DMS153 (cell line): ENCODE measurements at regions not wholly inside any gene's neighbourhood (a gene's known extent, or its start where the extent isn't known, plus 50 kb on each side); places are given as distances from the start of the nearest gene placed in this dataset.

ENCODE experiments used
- DNase-seq: peaks from one replicate; lab custom pipeline; 2025; lab: John Stamatoyannopoulos, UW

DNA sequence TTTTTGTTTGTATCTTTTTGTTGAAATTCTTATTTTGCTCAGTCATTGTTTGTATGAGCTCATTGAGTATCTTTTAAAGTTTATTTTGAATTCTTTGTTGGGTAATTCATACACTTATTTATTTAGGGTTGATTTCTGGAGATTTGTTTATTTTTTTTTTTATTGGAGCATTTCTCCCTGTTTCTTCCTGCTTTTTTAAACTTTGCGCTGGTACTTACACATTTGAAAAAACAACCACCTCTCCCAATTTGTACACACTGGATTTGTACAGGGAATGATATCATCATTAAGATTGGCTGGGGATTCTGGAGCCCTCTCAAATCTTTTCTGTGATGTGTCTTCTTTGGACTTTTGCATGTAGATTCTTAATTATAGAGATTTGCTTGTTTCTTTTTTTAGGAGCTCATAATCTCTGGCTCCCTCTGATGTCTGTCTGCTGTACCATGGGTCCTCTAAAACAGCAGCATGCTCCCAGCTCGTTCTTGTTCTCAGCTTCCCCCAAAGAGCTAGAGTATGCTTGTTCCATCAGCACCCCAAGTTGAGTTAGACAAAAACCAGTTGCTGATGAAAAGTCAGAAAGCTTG lies 310.7 kb downstream of the DUSP10 start:
- peak; percentile 12 for DNase-seq

DNA sequence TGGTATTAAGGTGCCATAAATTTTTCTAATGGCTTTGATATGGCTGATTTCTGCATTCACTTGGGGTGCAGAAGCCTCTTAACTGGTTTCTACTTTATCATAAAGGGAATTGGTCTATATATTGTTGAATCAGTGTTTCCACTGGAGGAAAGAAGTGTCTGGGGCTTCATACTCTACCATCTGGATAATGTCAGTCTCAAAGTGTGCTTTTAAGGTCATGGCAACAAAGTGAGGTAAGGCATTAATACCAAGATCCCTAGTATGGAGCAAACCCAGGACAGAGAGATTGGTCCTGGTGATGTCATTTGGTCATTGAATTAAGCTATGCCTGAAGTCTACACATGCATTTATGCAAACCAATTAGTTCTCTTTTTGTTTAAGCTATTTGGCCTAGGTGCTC lies 309.9 kb downstream of the DUSP10 start:
- no peak for DNase-seq

DNA sequence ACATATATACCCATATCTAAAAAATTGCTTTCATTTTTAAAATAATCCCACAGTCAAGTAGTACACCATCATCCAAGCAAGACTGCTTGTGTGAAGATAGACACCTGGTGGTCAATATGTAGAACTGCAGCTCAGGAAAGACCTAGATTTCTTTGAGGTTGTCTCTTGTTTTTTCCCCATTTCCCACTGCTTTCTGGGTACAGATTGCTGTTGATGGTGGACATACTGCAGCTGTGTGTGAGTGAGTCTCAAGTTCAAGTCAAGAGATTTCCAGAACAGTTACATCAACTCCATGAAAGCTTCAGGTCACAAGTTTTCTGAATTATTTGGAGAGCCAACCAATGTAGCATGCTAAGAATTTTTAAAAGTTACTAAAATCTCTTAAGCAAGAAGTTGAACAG lies 306.4 kb downstream of the DUSP10 start:
- peak; percentile 65 for DNase-seq

DNA sequence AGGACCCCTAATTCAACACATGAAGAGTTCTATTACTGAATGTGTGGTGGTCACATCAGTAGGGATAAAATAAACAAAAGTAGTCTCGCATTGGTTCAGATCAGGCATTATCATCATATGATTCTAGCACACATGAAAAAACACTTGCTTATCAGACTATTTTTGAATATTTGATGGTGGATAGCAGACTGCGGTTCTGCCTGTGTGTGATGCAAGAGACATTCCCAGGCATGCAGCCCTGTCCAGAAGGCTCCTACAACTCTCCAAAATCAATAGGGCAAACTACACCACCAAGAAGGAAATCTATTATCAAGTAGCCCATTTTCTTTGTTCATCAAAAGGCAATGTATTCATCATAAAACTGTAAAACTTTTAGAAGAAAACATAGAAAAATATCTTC lies 304.7 kb downstream of the DUSP10 start:
- no peak for DNase-seq

DNA sequence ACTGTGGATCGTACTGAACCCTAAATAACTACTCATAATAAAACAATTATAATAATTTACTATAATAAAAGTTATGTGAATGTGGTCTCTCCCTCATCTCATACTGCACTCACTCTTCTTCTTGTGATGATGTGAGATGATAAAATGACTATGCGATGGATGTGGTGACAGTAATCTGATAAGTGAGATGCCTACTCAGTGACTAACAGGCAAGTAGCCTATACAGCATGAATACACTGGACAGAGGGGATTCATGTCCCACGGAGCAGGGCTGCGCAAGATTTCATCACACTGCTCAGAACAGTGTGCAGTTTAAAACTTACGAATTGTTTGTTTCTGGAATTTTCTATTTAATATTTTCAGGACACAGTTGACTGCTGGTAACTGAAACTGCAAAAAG lies 304.0 kb downstream of the DUSP10 start:
- DNase-seq = no peak

DNA sequence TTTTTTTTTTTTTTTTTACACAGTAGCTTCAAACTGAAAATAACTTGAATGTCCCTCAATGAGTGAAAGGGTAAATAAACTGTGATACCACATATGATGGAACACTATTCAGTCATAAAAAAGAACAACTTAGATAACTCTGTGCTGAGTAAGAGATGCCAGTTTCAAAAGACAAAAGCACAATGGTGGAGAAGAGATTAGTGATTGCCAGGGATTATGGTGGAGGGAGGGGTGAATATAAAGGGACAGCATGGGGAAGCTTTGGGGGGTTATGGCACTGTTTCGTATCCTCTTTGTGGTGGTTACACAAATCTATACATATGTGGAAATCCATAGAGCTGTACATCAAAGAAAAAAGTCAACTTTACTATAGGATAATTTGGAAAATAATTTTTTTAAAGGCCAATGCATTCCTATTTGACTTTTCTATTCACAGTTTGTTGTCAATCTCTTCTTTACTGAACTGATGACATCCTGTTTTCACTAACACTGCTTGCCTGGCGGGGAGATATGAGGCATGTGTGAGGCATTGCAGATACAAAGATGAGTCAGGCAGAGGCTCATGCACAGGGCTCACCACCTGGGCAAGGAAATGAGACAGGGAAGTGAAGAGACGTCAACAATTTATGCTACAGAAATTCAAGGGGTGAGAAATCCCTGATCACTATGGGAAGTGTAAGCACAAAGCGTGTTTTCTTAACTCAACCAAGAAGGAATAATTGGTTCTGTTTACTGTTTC lies 302.7 kb downstream of the DUSP10 start:
- no peak for DNase-seq

DNA sequence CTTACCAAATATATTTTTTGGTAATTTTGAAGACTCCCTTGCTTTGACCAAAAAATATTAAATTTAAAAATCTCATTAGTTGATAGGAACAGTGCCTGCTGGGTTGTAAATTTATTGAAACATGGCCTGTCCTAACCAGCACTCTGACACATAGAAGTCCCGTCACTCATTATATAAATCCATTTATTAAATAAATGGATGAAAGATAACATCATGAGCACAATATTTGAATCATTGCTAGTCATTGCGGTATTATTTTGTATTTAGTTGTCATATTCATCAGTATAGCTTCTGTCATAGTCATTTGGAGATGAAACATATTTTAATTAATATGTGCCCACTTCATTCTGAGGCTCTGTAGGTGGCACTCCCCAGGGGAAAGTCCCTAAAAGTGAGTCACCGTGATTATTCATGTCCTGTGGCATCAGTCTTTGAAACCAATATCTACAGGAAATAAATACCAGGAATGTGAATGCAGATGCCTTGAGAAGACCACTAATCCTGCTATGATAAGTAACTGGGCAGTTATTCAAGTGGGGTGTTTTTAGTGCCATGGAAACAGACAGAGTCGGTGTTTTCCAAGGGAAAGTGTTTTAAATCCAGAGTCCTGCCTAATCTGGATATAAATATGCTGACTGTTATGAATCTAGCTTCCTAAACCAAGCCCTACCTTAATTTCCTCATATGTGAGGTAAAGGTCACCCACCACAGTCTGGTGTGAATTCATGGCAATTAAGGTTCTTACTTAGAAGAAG lies 302.0 kb downstream of the DUSP10 start:
- no peak for DNase-seq

DNA sequence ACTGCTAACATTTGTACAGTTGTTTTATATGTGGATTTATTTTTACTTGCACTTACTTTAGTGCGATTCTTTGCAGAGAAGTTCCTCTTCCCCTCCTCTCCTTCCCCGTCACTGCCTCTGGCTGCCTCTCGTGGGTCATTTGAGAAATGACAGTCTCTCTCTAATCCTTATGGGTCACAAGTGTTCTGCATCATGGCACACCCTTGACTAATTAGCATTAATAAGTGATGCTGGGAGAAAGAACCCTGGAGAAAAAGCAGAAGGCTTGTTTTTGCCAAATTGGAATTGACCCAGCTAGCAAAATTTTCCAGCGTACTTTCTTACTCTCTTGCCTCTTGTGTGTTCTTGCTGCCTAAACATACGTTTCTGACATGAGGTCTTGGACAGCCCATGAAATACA lies 301.2 kb downstream of the DUSP10 start:
- DNase-seq = no peak

DNA sequence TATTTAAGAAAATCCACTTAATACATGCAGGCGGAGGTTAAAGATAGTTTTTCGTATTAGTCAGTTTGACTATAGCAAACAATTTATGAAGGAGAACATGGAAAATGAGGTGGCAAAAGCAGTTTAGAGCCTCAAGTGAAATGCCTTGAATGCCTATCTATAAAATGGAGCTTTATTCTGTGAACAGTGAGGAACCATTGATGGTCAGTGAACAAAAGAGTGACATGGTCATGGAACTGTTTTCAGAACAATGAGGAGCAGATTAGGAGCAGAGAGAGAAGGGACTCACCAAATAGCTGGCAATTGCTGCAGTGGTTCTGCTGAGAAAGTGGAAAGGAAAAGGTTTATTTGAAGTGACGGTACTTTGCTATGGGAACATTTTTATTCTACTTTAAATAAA lies 299.8 kb downstream of the DUSP10 start:
- no peak for DNase-seq

DNA sequence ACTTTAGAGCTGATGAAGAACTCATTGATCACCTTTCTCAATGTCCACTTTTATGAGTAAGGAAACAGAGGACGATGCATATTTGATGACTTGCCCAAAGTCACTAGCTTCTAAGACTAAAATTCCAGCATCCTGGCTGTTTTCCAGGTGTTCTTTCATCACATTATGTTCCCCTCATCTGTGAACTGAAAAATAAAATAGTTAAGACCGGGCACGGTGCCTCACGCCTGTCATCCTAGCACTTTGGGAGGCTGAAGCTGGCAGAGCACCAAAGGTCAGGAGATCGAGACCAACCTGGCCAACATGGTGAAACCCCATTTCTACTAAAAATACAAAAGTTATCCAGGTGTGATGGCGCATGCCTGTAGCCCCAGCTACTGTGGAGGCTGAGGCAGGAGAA lies 297.5 kb downstream of the DUSP10 start:
- no peak for DNase-seq

DNA sequence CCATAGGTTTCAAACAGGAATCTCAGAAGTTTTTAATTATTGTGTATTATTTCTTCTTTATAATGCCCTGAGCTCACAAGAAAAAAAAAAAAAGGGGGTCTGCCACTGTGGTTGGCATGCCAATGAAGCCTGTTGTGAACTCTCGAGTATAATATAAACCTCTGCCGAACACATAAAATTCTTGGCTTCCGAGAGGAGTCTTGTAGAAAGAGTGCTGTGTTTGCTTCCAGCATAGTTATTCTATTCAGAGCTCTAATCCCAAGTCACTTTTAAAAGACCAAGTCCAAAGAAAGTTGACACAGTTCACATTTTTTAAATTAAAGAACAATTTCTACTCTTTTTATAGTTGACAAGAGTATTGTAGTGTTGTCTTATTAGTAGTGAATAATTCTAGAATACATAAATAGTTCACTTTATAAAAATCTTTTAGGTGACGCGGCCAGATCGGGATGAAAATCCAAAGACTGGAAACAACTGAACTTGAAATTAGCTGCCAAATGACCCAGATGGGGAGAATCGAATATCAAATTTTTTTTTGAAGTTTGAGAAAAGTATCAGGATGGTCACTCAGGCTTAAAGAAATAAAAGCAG lies 293.2 kb downstream of the DUSP10 start:
- no peak for DNase-seq

DNA sequence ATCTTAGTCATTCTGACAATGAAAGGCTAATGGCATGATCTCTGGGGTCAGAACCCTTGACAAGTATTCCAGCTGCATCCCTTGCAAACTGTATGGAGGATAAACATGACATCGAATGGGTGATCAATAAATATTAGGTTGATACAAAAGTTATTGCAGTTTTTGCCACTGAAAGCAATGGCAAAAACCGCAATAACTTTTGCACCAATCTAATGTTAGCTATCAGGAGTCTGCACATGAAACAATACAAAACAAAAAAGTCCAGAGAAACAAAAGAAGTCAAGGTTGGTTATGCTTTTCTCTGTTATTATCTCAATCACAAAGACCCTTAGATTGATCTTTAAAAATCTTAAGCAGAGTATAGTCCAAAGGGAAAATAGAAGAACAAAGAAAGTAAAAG lies 292.7 kb downstream of the DUSP10 start:
- no peak for DNase-seq

DNA sequence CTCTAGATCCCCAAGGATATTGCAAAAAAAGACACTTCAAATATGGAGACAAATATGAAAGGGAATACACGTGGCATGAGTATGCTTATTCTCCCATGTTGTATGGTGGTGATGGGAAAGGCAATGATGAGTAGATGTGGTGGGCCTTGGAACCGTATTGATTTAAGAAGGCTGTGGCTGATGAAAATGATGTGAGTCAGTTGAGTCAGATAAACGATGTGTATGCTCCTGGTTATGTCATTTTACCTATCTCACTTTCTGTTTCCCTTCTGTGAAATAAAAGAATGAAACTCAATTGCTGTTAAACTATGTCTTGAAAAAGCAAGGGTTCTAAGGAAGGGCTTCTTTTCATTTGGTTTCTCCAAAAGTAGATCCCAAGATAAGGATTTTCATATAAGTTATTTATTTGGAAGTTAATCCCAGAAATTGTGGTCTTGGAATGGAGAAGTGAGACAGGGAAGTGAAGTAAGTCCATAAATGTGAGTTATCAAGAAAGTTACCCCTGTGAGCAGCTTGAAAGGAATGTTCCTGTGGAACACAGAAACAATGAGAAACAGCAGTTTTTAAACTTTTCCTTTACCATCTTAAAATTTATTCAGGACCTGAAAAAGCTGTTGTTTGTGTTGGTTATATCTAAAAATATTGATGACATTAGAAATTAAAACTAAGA lies 292.0 kb downstream of the DUSP10 start:
- DNase-seq = no peak

DNA sequence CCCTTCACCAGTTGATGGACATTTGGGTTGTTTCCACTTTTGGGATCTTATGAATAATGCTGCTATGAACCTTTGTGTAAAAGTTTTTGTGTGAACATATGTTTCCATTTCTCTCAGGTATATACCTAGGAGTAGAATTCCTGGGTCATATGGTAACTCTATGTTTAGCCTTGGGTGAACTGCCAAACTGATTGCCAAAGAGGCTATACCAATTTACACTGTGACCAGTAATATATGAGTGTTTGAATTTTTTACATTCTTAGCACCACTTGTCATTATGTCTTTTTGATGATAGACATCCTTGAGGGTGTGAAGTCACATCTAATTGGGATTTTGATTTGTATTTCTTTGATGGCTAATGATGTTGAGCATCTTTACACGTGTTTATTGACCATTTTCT lies 290.1 kb downstream of the DUSP10 start:
- DNase-seq = no peak

DNA sequence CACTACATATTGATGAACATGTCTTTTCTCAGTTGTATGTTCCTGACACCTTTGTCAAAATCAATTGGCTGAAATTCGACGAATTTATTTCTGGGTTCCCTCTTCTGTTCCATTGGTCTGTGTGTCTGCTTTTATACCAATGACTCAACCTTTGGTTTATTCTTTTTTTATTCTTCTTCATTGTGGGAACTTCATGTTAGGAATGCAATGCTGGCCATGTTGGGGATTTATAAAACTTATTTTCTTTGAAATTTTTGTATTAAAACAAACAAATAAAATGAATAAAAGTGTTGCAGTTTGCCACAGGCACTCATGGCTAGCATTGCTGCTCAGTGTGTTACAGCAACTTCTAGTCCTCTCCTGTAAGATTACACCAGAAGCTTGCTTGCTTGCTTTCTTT lies 287.8 kb downstream of the DUSP10 start:
- no peak for DNase-seq

DNA sequence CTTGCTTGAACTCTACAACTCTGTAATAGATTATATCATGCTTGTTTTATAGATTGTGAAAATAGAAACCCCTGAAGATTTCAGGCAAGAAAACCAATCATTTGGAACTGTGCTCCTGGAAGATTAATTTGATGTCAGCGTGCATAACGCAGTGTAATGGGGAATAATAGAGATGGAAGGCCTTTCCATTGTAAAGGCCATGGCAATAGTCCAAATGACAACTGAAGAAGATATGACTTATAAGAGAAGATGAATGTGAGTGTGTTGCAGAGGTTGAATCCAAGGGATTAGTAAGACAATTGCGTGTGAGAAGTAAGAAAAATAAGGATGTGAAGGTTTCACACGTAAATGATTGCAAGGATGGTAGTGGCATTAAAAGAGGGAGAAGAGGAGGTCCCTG lies 285.0 kb downstream of the DUSP10 start:
- DNase-seq = no peak

DNA sequence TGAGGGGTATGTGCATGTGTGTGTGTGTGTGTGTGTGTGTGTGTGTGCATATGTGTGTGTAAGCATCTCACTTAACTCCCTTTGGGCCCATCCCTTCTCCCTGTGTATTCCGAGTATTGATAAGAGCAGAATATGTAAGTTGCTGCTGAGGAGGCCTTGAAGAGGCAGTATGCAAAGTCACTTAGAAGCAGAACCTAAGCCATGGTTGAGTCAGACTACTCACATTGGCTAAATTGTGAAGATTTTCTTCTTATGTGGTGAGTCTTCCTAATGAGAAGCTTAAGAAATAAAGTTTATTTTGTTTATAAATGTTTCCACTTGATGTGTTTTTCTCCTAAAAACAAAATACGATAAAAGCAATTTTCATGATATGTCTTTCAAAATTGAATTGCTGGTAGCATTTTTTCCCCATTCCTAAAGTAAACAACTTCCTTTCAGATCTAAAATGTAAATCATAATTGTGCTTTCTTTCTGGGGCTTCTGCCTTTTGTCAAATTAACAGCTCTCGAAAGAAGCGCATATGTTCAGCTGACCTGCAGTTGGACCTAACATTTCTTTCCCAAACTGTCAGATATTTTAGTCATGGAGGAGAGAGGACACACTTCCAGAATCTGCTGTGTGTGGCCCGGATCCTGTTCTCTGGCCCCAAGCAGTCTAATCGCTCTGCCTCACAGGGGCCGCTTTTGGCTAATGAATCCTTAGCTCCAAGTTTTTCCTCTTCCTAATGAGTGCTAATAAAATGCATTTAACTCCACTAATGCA lies 284.0 kb downstream of the DUSP10 start:
- no peak for DNase-seq

DNA sequence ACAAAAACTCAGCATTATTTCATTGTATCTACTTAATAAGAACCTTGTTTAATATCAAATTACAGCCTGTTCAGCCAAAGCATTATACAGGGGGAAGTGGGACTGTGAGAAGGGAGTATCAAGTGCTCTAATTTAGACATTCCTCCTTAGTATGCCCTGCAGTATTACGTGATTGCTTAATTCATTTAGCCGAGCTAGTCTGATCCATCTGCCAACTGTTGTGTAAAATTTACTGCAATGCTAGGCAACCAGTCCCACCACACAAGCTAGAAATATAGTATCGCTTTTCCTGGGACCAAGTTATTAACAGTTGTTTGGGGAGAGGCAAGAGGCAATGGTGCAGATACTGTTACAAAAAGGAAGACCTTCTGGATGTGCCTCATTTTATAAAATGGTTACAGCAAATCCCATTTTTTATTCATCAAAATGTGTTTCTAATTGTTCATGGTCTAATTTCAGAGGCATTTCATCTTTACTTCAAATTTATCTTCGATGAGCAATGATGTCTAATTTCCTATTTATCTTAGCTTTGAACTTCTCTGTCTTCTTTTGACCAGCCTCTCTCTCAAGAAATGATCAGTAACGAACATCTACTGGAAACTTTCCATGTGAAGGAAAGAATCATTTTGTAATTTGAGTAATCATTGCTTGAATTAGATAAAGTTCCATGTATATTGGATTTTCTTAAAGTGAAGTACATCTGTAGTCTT lies 283.3 kb downstream of the DUSP10 start:
- no peak for DNase-seq

DNA sequence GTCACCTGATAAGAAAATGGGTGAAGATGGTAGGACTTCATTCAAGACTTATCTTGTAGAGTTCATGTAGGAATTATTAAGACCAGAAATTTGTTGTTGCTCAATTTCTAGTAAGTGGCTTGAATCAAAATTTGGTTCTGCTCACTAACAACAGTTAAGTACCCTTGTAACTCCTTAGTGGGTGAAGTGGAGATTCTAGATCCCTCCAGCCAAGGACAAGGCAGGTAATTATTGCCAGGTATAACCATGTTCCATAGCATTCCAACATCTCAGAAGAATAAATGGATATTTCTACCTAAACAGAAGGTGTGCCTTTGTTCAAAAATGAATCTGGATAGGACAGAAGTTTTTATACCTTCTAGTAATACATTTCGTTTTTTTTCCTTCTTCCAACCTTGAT lies 282.3 kb downstream of the DUSP10 start:
- no peak for DNase-seq

DNA sequence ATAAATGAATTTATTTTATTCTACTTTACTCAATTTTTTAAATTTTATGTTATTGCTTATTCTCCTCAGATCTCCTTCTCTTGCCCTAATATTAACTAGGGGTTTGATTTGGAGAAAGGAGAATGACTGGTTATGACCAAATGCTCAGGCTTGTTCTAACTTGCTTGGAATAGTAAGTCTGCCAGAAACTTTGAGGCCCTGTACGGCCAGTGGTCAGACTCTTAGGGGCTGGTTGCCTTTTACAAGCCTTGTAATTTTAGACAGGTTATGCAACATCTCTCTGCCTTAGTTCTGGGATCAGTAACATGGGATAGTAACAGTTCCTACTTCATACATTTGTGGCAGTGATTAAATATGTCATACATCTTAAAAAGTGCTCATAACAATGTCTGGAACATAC lies 279.5 kb downstream of the DUSP10 start:
- no peak for DNase-seq

DNA sequence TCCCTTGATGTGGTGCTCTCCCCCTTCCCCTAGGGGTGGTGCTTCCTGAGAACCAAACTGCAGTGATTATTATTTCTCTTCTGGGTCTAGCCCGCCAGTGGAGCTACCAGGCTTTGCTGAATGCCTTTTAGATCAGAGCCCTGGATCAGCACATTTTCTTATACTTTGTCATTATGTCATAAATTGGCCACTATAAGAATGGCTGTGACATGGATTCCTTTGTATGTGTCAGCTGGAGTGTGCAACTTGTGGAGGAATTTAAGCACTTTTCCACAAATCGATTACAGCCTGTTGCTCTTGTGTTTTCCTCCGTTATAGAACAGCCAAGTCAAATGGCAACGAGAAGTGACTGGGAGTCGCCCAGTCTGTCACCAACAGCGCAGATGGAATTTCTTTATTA lies 273.3 kb downstream of the DUSP10 start:
- DNase-seq = no peak
